HPDE6-E6E7 (cell line): ENCODE measurements at regions not wholly inside any gene's neighbourhood (a gene's known extent, or its start where the extent isn't known, plus 50 kb on each side); places are given as distances from the start of the nearest gene placed in this dataset.
"Not testable (repeated sequence)": the region's sequence is repeated elsewhere in the genome, so short reads cannot be mapped to it uniquely, and the experiment has no call there.

ENCODE experiments used
- DNase-seq: peaks from one replicate; pipeline ENCODE4 v3.0.0; 2011; ENCODE audit warnings: missing footprints; ENCODE audit errors: extremely low spot score

GRCh38 chr3:96324087-96324486 lies 490.3 kb upstream of the EPHA6 start:
- no peak for DNase-seq

DNA sequence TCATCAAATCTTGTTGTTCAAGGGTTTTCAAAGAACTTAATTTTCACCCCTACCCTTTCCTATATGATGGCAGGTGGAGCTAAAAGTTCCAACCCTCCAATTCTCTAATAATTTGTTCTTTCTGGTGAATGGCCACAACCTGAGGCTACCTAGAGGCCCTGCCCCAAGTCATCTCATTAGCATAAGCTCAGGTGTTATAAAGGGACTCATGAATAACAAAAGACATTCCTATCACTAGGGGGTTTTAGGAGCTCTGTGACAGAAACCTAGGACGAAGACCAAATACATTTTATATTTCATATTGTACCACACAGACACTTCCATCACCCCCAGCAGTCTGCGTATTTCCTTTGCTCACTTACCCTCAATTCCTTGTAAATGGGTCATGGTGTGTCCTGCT lies 483.6 kb upstream of the EPHA6 start:
- no peak for DNase-seq

DNA sequence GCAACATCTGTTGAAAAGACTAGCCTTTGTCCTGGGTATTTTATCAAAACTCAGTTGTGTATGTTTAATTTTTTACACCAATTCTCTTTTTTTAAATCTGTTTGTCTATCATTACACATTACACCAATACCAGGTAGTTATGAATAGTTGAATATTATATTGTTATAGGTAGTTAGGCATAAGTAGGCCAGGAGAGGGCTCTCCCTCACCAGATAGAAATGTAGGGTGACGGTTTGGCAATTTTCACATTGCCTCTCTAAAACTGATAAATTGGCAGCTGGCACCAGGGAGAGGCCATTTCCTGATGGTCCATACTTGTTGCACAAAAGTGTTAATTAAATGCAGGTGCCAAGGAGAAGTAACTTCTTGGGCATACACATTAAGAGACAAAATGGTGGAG lies 483.1 kb upstream of the EPHA6 start:
- peak; percentile 20 for DNase-seq

GRCh38 chr3:96334779-96335178 lies 479.6 kb upstream of the EPHA6 start:
- DNase-seq, result no peak

- DNase-seq, result no peak
Observed at GRCh38 chr3:96347289-96347688, 467.1 kb upstream of the EPHA6 start.

- DNase-seq, result not testable (repeated sequence)
Observed at GRCh38 chr3:96351598-96351997, 462.8 kb upstream of the EPHA6 start.

DNA sequence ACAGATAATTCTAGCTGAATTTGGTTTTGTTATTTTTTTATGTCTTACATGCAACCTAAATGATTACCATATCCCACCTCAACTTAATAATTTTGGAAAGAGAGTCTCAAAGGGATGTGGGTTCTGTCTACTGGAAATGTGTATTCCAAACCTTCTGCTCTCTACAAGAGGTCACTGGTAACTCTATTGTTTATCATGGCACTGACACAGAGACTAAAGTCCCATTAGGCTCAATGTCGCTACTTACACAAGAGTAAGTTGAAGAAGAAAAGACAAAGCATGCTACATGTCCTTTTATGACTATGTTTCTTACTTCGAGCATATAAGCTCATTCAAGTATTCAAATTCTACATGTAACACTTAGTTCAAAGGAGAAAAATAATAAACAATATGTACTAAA lies 460.3 kb upstream of the EPHA6 start:
- DNase-seq, result no peak

DNA sequence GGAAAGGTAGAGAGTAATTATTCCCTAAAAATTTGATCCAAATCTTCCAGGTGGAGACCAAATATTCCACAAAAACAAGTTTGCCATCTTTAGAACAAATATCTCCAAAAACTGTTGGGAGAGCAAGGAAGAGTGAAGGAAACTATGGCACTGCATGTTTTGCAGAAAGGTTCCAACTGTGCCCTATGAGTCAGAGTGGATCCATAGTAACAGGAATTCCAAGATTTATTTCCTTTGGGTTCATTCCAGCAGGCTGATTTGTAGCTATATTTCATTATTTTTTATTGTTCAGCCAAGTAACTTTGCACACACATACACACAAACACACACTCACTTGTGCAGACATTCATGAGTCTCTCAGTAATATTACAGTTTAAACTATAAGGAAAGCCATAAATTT lies 459.7 kb upstream of the EPHA6 start:
- DNase-seq, result no peak

DNA sequence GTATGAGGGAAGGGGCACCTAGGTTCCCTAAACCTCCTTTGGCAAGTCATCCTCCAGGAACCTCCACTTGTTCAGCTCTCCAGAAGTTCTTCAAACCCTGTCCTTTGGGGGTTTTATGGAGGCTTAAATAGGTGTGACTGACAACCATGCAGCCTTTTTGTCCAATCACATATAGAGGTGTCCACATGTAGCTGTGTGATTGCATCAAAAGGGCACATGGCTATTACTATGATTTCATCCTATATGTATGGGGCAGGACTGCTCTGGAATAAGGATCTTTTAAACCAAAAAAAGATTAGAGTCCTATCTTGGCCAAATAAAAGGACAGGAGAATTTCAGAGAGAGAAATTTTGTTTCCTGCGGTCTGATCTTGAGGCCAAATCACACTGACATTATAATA lies 453.2 kb upstream of the EPHA6 start:
- no peak for DNase-seq

DNA sequence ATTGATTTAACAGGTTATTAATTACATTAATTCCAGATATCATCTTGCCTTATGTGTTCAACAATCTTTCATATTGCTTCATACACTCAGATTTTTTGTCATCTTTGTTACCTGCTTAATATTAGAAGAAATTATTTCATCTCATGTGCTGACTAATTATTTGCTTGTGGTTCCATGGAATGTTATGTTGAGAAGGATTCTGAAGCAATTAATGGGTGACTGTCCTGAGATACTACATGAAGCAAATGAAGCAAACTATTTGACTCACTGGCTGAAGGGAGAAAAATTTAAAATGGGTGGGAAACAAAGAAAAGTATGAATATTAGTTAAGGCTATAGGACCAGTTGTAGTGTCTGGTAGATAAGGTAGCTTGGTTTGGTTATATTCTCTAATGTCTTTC lies 443.8 kb upstream of the EPHA6 start:
- DNase-seq, result no peak

DNA sequence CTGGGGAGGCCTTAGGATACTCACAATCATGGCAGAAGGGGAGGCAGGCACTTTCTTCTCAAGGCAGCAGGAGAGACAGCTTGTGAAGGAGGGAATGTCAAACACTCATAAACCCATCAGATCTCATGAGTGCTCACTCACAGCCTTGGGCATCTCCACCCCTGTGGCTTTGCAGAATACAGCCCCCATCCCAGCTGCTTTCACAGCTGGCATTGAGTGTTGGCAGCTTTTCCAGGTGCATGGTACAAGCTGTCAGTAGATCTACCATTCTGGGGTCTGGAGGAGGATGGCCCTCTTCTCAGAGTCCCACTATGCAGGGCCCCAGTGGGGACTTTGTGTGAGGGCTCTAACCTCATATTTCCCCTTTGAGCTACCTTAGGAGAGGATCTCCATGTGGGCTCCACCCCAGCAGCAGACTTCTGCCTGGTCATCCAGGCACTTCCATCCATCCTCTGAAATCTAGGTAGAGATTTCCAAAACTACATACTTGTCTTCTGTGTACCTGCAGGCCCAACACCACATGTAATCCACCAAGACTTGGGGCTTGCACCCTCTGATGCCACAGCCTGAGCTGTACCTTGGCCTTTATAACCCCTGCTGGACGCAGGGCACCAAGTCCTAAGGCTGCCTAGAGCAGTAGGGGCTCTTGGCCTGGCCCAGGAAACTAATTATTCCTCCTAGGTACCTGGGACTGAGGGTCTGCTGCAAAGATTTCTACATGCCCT lies 404.2 kb upstream of the EPHA6 start:
- no peak for DNase-seq

DNA sequence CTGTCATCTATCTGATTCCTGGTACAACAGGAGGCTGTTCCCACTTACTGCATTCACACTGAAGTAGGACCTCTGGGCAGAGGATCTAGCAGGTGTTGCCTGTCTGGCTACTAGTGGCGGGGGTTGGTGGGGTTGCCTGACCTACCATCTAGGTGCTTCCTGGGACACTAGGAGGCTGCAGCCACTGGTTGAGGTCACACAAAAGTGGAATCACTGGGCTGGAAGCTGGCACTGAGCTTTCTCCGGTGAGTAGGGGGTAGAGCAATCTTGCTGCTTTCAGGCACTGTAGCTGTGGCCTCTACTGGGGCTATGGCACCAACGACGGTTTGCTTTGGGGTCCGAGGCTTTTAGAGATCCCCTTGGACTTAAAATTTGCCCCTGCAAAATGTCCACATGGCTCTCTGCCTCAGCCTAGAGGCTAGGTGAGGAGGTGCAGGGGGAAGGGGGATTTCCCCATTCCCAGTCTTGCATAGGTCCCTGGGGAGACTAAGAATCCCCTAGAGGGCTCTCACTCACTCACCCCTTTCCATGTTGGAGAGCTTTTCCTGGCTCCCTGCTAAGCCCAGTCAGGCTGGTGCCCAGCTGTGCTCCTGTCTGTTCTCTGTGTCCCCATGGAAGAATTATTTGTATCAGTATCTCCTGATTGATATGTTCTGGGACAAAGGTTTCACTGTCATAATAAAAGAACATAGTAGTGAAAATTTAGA lies 397.7 kb upstream of the EPHA6 start:
- DNase-seq, result no peak

- DNase-seq, result no peak
Observed at GRCh38 chr3:96428097-96428496, 386.3 kb upstream of the EPHA6 start.

- DNase-seq, result no peak
Observed at GRCh38 chr3:96430079-96430478, 384.3 kb upstream of the EPHA6 start.

- DNase-seq, result no peak
Observed at GRCh38 chr3:96434651-96435050, 379.7 kb upstream of the EPHA6 start.

DNA sequence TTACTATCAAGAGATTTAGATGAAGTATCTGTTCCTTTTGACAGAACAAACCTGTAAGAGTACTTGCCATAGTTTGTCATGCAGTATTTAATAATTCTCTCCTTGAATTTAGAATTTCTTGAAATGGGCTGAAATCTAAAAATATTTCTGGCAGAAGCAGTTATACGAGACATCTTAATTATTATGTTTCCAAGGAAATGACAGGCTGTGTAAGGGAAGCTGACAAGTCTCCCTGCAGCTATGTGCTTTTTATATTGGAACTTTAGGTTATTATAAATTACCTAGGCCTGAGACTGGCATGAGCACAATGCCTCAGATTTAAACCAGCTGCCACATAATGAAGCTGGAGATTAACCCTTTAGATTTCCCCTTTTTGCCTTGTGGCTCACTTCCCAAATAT lies 365.0 kb upstream of the EPHA6 start:
- DNase-seq, result no peak

DNA sequence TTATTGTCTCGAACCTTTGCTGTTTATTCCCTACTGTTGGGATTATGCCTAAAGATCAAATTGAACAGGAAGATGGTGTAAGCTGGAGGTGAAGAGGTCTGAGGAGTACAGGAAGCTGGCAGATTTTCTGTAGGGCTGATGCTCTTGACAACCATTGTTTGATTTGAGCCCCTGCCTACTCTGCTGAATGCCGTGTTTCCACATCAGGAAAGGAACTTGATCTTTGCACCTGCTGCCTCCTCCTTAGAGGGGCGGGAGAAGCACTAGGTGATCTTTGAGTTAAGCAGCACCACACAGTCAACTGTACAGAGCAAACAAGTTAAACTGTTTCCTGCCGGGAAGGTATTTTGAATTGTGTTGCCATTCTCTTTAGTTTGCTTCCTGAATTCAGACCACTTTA lies 364.6 kb upstream of the EPHA6 start:
- no peak for DNase-seq

DNA sequence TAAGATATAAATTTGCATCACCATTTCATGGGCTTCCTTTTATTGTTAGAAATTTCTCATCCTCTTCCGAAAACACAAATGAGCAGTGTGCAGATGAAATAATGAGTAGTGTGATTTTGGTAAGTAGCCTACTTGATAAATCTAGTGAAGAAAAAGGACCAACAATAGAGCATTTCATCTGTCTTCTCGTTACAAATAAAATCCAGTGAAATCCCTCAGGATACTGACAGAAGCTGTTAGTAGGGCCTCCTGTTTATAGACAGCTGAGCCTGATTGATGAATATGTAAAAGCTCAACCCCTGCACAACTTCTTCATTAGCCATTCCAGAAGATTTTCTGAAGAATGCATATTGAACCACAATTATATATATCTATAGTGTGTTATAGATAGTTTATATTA lies 363.7 kb upstream of the EPHA6 start:
- no peak for DNase-seq

GRCh38 chr3:96465521-96465920 lies 348.9 kb upstream of the EPHA6 start:
- DNase-seq, result no peak

GRCh38 chr3:96466441-96466840 lies 348.0 kb upstream of the EPHA6 start:
- no peak for DNase-seq

DNA sequence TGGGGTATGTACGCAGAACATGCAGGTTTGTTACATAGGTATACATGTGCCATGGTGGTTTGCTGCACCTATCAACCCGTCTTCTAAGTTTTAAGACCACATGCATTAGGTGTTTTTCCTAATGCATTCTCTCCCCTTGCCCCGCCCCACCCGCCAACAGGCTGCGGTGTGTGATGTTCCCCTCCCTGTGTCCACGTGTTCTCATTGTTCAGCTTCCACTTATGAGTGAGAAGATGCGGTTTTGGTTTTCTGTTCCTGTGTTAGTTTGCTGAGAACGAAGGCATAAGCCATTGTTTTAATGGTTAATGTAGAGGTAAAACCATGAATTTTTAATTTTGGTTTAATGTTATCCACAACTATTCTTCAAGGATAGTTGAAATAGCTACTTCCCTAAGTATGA lies 346.8 kb upstream of the EPHA6 start:
- no peak for DNase-seq

GRCh38 chr3:96478496-96478895 lies 335.9 kb upstream of the EPHA6 start:
- DNase-seq, result peak; percentile 23

DNA sequence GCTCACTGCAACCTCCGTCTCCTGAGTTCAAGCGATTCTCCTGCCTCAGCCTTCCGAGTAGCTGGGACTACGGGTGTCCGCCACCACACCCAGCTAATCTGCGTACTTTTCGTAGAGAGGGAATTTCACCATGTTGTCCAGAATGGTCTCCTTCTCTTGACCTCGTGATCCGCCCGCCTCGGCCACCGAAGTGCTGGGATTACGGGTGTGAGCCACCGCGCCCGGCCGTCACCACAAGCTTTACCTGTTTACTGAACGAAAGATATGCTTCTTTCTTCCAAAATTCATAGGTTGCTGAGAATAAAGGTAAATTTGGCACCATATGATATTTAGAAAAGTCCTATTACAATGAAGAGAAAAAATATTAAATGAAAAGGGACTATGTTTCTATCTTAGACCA lies 333.5 kb upstream of the EPHA6 start:
- DNase-seq, result no peak

DNA sequence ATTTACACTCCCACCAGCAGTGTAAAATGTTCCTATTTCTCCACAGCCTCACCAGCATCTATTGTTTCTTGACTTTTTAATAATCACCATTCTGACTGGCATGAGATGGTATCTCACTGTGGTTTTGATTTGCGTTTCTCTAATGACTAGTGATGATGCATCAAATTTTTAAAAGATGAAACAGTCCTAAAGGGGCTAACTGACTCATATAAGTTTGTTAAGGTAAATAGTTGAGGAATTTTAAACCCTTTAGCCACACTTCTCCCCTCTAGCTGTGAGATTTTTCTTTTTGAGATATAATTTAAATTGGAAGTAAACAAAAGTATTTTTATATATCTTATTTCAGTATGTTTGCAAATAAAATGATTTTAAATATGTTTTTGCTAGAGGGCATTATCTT lies 331.2 kb upstream of the EPHA6 start:
- peak; percentile 6 for DNase-seq
